ENCODE measurements at regions not wholly inside any gene's neighbourhood (a gene's known extent, or its start where the extent isn't known, plus 50 kb on each side); places are given as distances from the start of the nearest gene placed in this dataset.
A peak's percentile ranks its signal among the peaks of the same experiment; 100 is the strongest.
"Not testable (repeated sequence)": the region's sequence is repeated elsewhere in the genome, so short reads cannot be mapped to it uniquely, and the experiment has no call there.

- peak; percentile 73 for DNase-seq (ENCODE audit: low spot score)
Measured at GRCh38 chr9:33623658-33624586, 99.9 kb downstream of the ANKRD18B start.

- not testable (repeated sequence) for DNase-seq (ENCODE audit: low spot score)
Measured at GRCh38 chr9:33628318-33628717, 104.3 kb downstream of the ANKRD18B start.

GRCh38 chr9:33628865-33629410 lies 104.9 kb downstream of the ANKRD18B start:
- DNase-seq (ENCODE audit: low spot score) = no peak

GRCh38 chr9:33633636-33634035 lies 109.6 kb downstream of the ANKRD18B start:
- no peak for DNase-seq (ENCODE audit: low spot score)

- DNase-seq (ENCODE audit: low spot score) = no peak
Measured at GRCh38 chr9:33637881-33638280, 113.8 kb downstream of the ANKRD18B start.

- DNase-seq (ENCODE audit: low spot score) = no peak
Measured at GRCh38 chr9:33638391-33638915, 114.4 kb downstream of the ANKRD18B start.

GRCh38 chr9:33645706-33646105 lies 121.7 kb downstream of the ANKRD18B start:
- DNase-seq (ENCODE audit: low spot score) = no peak

GRCh38 chr9:33649463-33649862 lies 125.4 kb downstream of the ANKRD18B start:
- no peak for DNase-seq (ENCODE audit: low spot score)

- no peak for DNase-seq (ENCODE audit: low spot score)
Measured at GRCh38 chr9:33651125-33651524, 127.1 kb downstream of the ANKRD18B start.

- DNase-seq (ENCODE audit: low spot score) = no peak
Measured at GRCh38 chr9:33659921-33660320, 135.4 kb upstream of the PRSS3 start.

GRCh38 chr9:33660772-33661171 lies 134.6 kb upstream of the PRSS3 start:
- DNase-seq (ENCODE audit: low spot score) = no peak

GRCh38 chr9:33661176-33661575 lies 134.2 kb upstream of the PRSS3 start:
- no peak for DNase-seq (ENCODE audit: low spot score)

- no peak for DNase-seq (ENCODE audit: low spot score)
Measured at GRCh38 chr9:33662871-33663270, 132.5 kb upstream of the PRSS3 start.

- not testable (repeated sequence) for DNase-seq (ENCODE audit: low spot score)
Measured at GRCh38 chr9:33676194-33676745, 119.1 kb upstream of the PRSS3 start.

- no peak for DNase-seq (ENCODE audit: low spot score)
Measured at GRCh38 chr9:33676746-33677505, 118.4 kb upstream of the PRSS3 start.

GRCh38 chr9:33677506-33677809 lies 117.9 kb upstream of the PRSS3 start:
- DNase-seq (ENCODE audit: low spot score) = no peak

- DNase-seq (ENCODE audit: low spot score) = no peak
Measured at GRCh38 chr9:33677961-33678360, 117.4 kb upstream of the PRSS3 start.

GRCh38 chr9:33682551-33682950 lies 112.8 kb upstream of the PRSS3 start:
- DNase-seq (ENCODE audit: low spot score) = no peak

- no peak for DNase-seq (ENCODE audit: low spot score)
Measured at GRCh38 chr9:33684831-33685230, 110.5 kb upstream of the PRSS3 start.

- no peak for DNase-seq (ENCODE audit: low spot score)
Measured at GRCh38 chr9:33686942-33687341, 108.4 kb upstream of the PRSS3 start.

- no peak for DNase-seq (ENCODE audit: low spot score)
Measured at GRCh38 chr9:33687779-33688178, 107.6 kb upstream of the PRSS3 start.

GRCh38 chr9:33690143-33690933 lies 105.0 kb upstream of the PRSS3 start:
- no peak for DNase-seq (ENCODE audit: low spot score)
